Upper lobe of left lung (tissue), 6 donors: ENCODE measurements at regions not wholly inside any gene's neighbourhood (a gene's known extent, or its start where the extent isn't known, plus 50 kb on each side); places are given as distances from the start of the nearest gene placed in this dataset.

ENCODE experiments used
- ATAC-seq, 2 donors: fragments of 200-7000 bp; cut with Tn5 transposase; one replicate each; pipeline ENCODE4 v1.9.1; 2022; ENCODE audit warnings: mild to moderate bottlenecking in 2 of 2, moderate library complexity in 2 of 2; ENCODE audit not compliant: low FRiP score in 2 of 2
- DNase-seq, 2 donors: peaks; one replicate each; pipeline ENCODE4 v3.0.0-alpha.2; 2019 to 2020
- H3K27ac ChIP-seq, 4 donors: fragments of 200-600 bp; sonication (generic); one replicate each; pipeline ENCODE4 v1.5.1; 2016 to 2019
- H3K27me3 ChIP-seq, 4 donors: fragments of 200-600 bp; sonication (generic); one replicate each; pipeline ENCODE4 v1.5.1; 2017 to 2019
- H3K36me3 ChIP-seq, 4 donors: fragments of 200-600 bp; sonication (generic); one replicate each; pipeline ENCODE4 v1.5.1; 2016 to 2019
- H3K4me1 ChIP-seq, 4 donors: fragments of 200-600 bp; sonication (generic); one replicate each; pipeline ENCODE4 v1.5.1; 2018 to 2019
- H3K4me3 ChIP-seq, 4 donors: fragments of 200-600 bp; sonication (generic); one replicate each; pipeline ENCODE4 v1.5.1; 2017 to 2019; ENCODE audit warnings: mild to moderate bottlenecking in 2 of 4, moderate library complexity in 1 of 4
- H3K9me3 ChIP-seq, 4 donors: fragments of 200-600 bp; sonication (generic); one replicate each; pipeline ENCODE4 v1.5.1; 2018 to 2019
- CTCF ChIP-seq, 6 experiments: fragments of 450-650 bp in 4 of 6; fragments of 200-600 bp in 2 of 6; sonication (generic) in 2 of 6; IDR thresholded peaks; one replicate each; pipeline ENCODE4 v1.5.1; 2016 to 2019; ENCODE audit warnings: antibody characterized with exemption in 6 of 6
- EP300 ChIP-seq, 4 donors: sonication (generic); formaldehyde crosslinking; IDR thresholded peaks; one replicate each; pipeline ENCODE4 v1.5.1; 2017; ENCODE audit warnings: antibody characterized with exemption in 4 of 4, control low read depth in 2 of 4
- POLR2A ChIP-seq, 4 donors: fragments of 450-650 bp; IDR thresholded peaks; one replicate each; pipeline ENCODE4 v1.5.1; 2016 to 2017; ENCODE audit warnings: antibody characterized with exemption in 4 of 4, mild to moderate bottlenecking in 2 of 4
- POLR2AphosphoS5 ChIP-seq, 2 donors: sonication (generic); formaldehyde crosslinking; IDR thresholded peaks; one replicate each; pipeline ENCODE4 v1.5.1; 2017; ENCODE audit warnings: antibody characterized with exemption in 2 of 2
- WGBS, 2 donors: methylation state at CpG; one replicate each; pipeline ENCODE4 v1.1.5; 2017 to 2018; 5-methylcytosine and 5-hydroxymethylcytosine counted together
- donor health status: DM: no; HTN: no; CAD: no; lungs with moderate emphysema.
- donor health status: DM: no; HTN: yes; CAD: no; lungs with severe emphysema.

- ATAC-seq (no peak), DNase-seq (no peak)
- Histone ChIP-seq H3K27ac (no peak overlapping the region), H3K36me3 (no peaks in the 10 kb centered on the region), H3K4me3 (no peak overlapping the region), H3K9me3 (no peaks in the 10 kb centered on the region), H3K4me1 (no peaks in the 10 kb centered on the region), H3K27me3 (no peaks in the 10 kb centered on the region)
- 65 to 66% methylated on average over 3 of the region's 3 CpGs for WGBS, 2 donors
- TF ChIP-seq EP300 (IDR thresholded peaks at IDR 0.05) (no peak), POLR2AphosphoS5 (IDR thresholded peaks at IDR 0.05) (no peak), CTCF (IDR thresholded peaks at IDR 0.05) (no peak), POLR2A (IDR thresholded peaks at IDR 0.05) (no peak)
Observed at GRCh38 chr4:66628146-66628545, 917.2 kb downstream of the CENPC start.

- Histone ChIP-seq H3K27me3 (no peaks in the 10 kb centered on the region), H3K4me3 (no peak overlapping the region), H3K36me3 (no peaks in the 10 kb centered on the region), H3K9me3 (no peaks in the 10 kb centered on the region), H3K4me1 (no peaks in the 10 kb centered on the region), H3K27ac (no peak overlapping the region)
- DNase-seq (no peak), ATAC-seq (no peak)
- WGBS, 2 donors = 93 to 95% methylated on average over 5 of the region's 5 CpGs
- TF ChIP-seq POLR2A (IDR thresholded peaks at IDR 0.05) (no peak), EP300 (IDR thresholded peaks at IDR 0.05) (no peak), CTCF (IDR thresholded peaks at IDR 0.05) (no peak), POLR2AphosphoS5 (IDR thresholded peaks at IDR 0.05) (no peak)
Observed at GRCh38 chr4:66625480-66625879, 919.8 kb downstream of the CENPC start.

GRCh38 chr4:66613591-66613990 lies 931.7 kb downstream of the CENPC start:
- no peaks in the 10 kb centered on the region for H3K4me1 ChIP-seq
- no peak overlapping the region for H3K27ac ChIP-seq
- H3K36me3 ChIP-seq = no peaks in the 10 kb centered on the region
- H3K27me3 ChIP-seq = no peaks in the 10 kb centered on the region
- 82 to 92% methylated on average over 2 of the region's 2 CpGs for WGBS, 2 donors
- no peak for DNase-seq
- H3K4me3 ChIP-seq = no peak overlapping the region
- no peak for ATAC-seq
- TF ChIP-seq POLR2A (IDR thresholded peaks at IDR 0.05) (no peak), EP300 (IDR thresholded peaks at IDR 0.05) (no peak), POLR2AphosphoS5 (IDR thresholded peaks at IDR 0.05) (no peak), CTCF (IDR thresholded peaks at IDR 0.05) (no peak)
- peaks cover 0 to 13% (median 4%) of the 10 kb centered on the region in 4 donors for H3K9me3 ChIP-seq

- Histone ChIP-seq H3K4me1 (no peaks in the 10 kb centered on the region), H3K27ac (no peak overlapping the region), H3K4me3 (no peak overlapping the region), H3K27me3 (no peaks in the 10 kb centered on the region), H3K36me3 (no peaks in the 10 kb centered on the region), H3K9me3 (no peaks in the 10 kb centered on the region)
- ATAC-seq = no peak
- no peak for TF ChIP-seq EP300 (IDR thresholded peaks at IDR 0.05)
- WGBS, 2 donors = 95 to 100% methylated on average over 2 of the region's 2 CpGs
- no peak for DNase-seq
Observed at GRCh38 chr4:66609014-66609413, 936.3 kb downstream of the CENPC start.

GRCh38 chr4:66606908-66607307 lies 936.6 kb upstream of the EPHA5 start:
- ATAC-seq = no peak
- DNase-seq = no peak
- Histone ChIP-seq H3K4me3 (no peak overlapping the region), H3K9me3 (no peaks in the 10 kb centered on the region), H3K4me1 (no peaks in the 10 kb centered on the region), H3K36me3 (no peaks in the 10 kb centered on the region), H3K27me3 (no peaks in the 10 kb centered on the region), H3K27ac (no peak overlapping the region)
- no peak for TF ChIP-seq POLR2AphosphoS5 (IDR thresholded peaks at IDR 0.05)
- TF ChIP-seq CTCF (IDR thresholded peaks at IDR 0.05) = no peak
- TF ChIP-seq EP300 (IDR thresholded peaks at IDR 0.05) = no peak
- TF ChIP-seq POLR2A (IDR thresholded peaks at IDR 0.05) = no peak
